SK-N-MC (cell line): ENCODE measurements at regions not wholly inside any gene's neighbourhood (a gene's known extent, or its start where the extent isn't known, plus 50 kb on each side); places are given as distances from the start of the nearest gene placed in this dataset.

Experiments used
- DNase-seq: peaks from one replicate; pipeline ENCODE4 v3.0.0-alpha.2; 2011; ENCODE audit warnings: low read depth, low spot score
- H3K27ac ChIP-seq: fragments of 200-600 bp; sonication (generic); 2 replicates; pipeline ENCODE4 v1.5.1; 2016; ENCODE audit warnings: mixed run types
- H3K36me3 ChIP-seq: fragments of 200-600 bp; sonication (generic); 2 replicates; pipeline ENCODE4 v1.6.1; 2017; ENCODE audit warnings: antibody characterized with exemption, low read length, mixed read lengths; ENCODE audit not compliant: insufficient read depth
- H3K4me3 ChIP-seq: fragments of 200-600 bp; sonication (generic); 2 replicates; pipeline ENCODE4 v1.5.1; 2016
- H3K9ac ChIP-seq: fragments of 200-600 bp; sonication (generic); 2 replicates; pipeline ENCODE4 v1.8.0; 2017; ENCODE audit warnings: mixed run types, mixed read lengths; ENCODE audit not compliant: insufficient read length
- H3K9me3 ChIP-seq: fragments of 200-600 bp; sonication (generic); 2 replicates; pipeline ENCODE4 v1.6.1; 2017; ENCODE audit warnings: low read depth, mild to moderate bottlenecking, antibody characterized with exemption, low read length, moderate library complexity, mixed read lengths
- EZH2 ChIP-seq: fragments of 200-600 bp; sonication (generic); IDR thresholded peaks from one replicate; pipeline ENCODE4 v1.6.1; 2017; ENCODE audit warnings: antibody characterized with exemption
- FOXP2 ChIP-seq: optimal IDR thresholded peaks from 2 replicates; pipeline ENCODE3; 2011; ENCODE audit warnings: mild to moderate bottlenecking, moderate library complexity; ENCODE audit not compliant: insufficient read depth; ENCODE audit errors: extremely low read length, control extremely low read depth
- POLR2AphosphoS5 ChIP-seq: IDR thresholded peaks from 2 replicates; pipeline ENCODE4 v1.6.1; 2012; ENCODE audit warnings: mild to moderate bottlenecking, low read depth, low read length, borderline replicate concordance

DNA sequence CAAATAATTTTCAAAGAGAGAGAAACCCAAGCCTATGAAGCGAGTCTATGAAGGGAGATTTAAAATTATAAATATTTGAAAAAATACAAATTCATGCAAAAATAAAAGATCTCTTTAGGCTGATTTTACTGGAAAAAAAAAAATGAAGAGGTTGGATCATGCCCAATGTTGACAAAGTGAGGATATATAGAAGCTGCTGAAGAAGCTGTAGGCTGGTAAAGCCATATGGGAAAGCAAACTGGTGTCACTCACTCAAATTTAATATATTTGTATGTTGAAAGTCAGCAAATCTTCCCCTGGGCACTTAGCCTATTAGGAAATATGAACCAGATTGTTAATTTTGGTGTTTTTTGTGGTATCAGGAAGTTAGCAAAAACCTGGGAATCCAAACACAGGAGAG, 61.8 kb upstream of the BCHE start:
- Histone ChIP-seq H3K4me3 (no peak overlapping the region), H3K36me3 (no peaks in the 10 kb centered on the region), H3K27ac (no peak overlapping the region), H3K9me3 (no peaks in the 10 kb centered on the region), H3K9ac (no peak overlapping the region)
- TF ChIP-seq EZH2 (no peak), FOXP2 (no peak)
- DNase-seq, result no peak

DNA sequence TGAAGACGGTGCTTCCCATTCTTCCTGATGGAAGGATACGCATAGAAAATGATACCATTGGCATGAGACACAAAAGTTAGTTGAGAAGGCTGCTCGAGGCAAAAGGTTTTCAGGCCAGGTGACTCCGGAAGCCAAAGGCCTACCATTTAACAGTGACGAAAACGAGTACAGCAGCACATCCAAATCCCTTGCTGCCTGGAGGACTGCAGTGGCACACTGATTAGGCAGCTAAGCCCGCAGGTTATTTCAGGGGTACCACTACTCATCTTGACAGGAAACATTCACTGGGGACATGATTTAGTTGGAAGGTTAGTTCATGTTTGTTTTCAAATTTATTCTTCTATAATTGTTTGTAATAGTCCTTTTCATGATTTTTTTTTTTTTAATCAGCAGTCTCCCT, 59.9 kb upstream of the BCHE start:
- no peak for DNase-seq
- no peak overlapping the region for H3K27ac ChIP-seq
- H3K9me3 ChIP-seq, result no peaks in the 10 kb centered on the region
- no peak overlapping the region for H3K9ac ChIP-seq
- H3K4me3 ChIP-seq, result no peak overlapping the region
- no peaks in the 10 kb centered on the region for H3K36me3 ChIP-seq
- TF ChIP-seq POLR2AphosphoS5, result no peak
- no peak for TF ChIP-seq FOXP2
- no peak for TF ChIP-seq EZH2

DNA sequence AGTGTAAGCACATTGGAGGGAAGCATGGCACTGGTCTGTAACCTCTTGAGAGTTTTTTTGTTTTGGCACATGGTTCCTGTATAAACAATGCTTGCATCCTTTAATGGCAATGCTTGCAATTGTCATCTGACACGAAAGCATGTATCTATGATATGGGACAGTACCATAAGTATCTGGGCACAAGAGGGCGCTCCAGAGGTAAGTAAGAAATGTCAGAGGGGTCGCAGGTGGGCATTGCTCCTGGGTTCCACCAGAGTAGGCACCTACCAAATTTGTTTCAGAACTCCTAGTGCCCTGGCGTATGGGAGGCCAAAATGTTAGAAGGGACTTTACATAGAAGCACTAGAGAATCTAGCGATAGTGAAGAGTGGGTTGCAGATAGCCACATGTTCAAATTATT, 58.7 kb upstream of the BCHE start:
- TF ChIP-seq EZH2 (no peak), FOXP2 (no peak), POLR2AphosphoS5 (no peak)
- H3K27ac ChIP-seq, result no peak overlapping the region
- no peak overlapping the region for H3K9ac ChIP-seq
- H3K36me3 ChIP-seq, result no peaks in the 10 kb centered on the region
- DNase-seq, result peak; percentile 20
- no peaks in the 10 kb centered on the region for H3K9me3 ChIP-seq
- H3K4me3 ChIP-seq, result no peak overlapping the region

DNA sequence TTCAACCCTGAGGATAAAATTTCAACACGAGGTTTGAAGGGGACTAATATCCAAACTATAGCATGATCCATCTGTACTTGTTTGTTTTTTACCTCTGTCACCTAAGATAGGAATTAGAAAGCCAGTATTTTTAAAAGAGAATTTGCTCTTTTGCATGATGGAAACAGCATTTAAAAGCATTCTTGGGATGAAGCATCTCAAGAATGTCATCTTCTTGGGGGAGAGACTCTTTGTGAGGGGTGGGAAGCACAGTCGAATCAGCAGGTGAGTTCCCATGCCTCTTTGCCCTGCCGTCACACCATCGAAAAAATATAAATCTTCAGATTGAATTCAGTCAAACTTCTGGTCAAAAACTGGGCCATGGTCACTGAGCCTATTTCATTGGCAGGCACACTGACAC, 55.3 kb upstream of the BCHE start:
- no peak overlapping the region for H3K27ac ChIP-seq
- H3K9me3 ChIP-seq, result no peaks in the 10 kb centered on the region
- H3K36me3 ChIP-seq, result no peaks in the 10 kb centered on the region
- no peak for TF ChIP-seq POLR2AphosphoS5
- TF ChIP-seq EZH2, result no peak
- no peak for TF ChIP-seq FOXP2
- H3K4me3 ChIP-seq, result no peak overlapping the region
- no peak overlapping the region for H3K9ac ChIP-seq
- DNase-seq, result no peak
